ENCODE measurements at regions not wholly inside any gene's neighbourhood (a gene's known extent, or its start where the extent isn't known, plus 50 kb on each side); places are given as distances from the start of the nearest gene placed in this dataset.

GRCh38 chr12:67147447-67147846 is 121.7 kb upstream of the CAND1 start:
- TF ChIP-seq CTCF (IDR thresholded peaks at IDR 0.05), result no peak
- TF ChIP-seq POLR2A (IDR thresholded peaks at IDR 0.05), result no peak

Measured in lower leg skin (tissue), 3 donors.